PC-9 (cell line): ENCODE measurements at regions not wholly inside any gene's neighbourhood (a gene's known extent, or its start where the extent isn't known, plus 50 kb on each side); places are given as distances from the start of the nearest gene placed in this dataset.

Source experiments
- BruUV-seq: library from RNA; stranded (reverse); fragments of 400-500 nt; replicated peaks from 2 replicates; lab custom pipeline; 2021; lab: Mats Ljungman, UMichigan
- CTCF ChIA-PET: fragments of 300-600 bp; sonication (Branson Sonifier 250); formaldehyde crosslinking; loops from one replicate; lab custom pipeline; 2022; ENCODE audit warnings: antibody characterized with exemption; lab: Charles Lee
- POLR2A ChIA-PET: fragments of 300-600 bp; sonication (Branson Sonifier 250); formaldehyde crosslinking; loops from one replicate; lab custom pipeline; 2022; ENCODE audit warnings: antibody characterized with exemption; ENCODE audit not compliant: unreplicated experiment; lab: Charles Lee
- DNase-seq, 2 experiments: peaks; one replicate each; pipeline versions ENCODE4 v3.0.0 to v3.0.0-alpha.2; 2015 to 2022; ENCODE audit warnings: mixed read lengths in 1 of 2
- H2AFZ ChIP-seq: fragments of 200-600 bp; sonication (generic); 2 replicates; pipeline ENCODE4 v1.8.1; 2017; ENCODE audit warnings: antibody characterized with exemption
- H3F3A ChIP-seq: fragments of 200-600 bp; sonication (generic); 2 replicates; pipeline ENCODE4 v1.8.1; 2017; ENCODE audit warnings: antibody characterized with exemption, mild to moderate bottlenecking, low read depth; ENCODE audit not compliant: insufficient read depth
- H3K27ac ChIP-seq: fragments of 200-600 bp; sonication (generic); 2 replicates; pipeline ENCODE4 v1.6.1; 2016; ENCODE audit warnings: mixed run types
- H3K27me3 ChIP-seq: fragments of 200-600 bp; sonication (generic); 2 replicates; pipeline ENCODE4 v1.6.1; 2016; ENCODE audit warnings: low read depth, mixed run types; ENCODE audit not compliant: insufficient read depth
- H3K36me3 ChIP-seq: fragments of 200-600 bp; sonication (generic); 2 replicates; pipeline ENCODE4 v1.6.1; 2016; ENCODE audit warnings: low read depth, mixed run types
- H3K4me1 ChIP-seq: fragments of 200-600 bp; sonication (generic); replicated peaks from 2 replicates; pipeline ENCODE4 v1.6.1; 2016; ENCODE audit warnings: mixed run types; ENCODE audit not compliant: insufficient read depth
- H3K4me2 ChIP-seq: fragments of 200-600 bp; sonication (generic); 2 replicates; pipeline ENCODE4 v1.6.1; 2017; ENCODE audit warnings: mixed run types
- H3K4me3 ChIP-seq: fragments of 200-600 bp; sonication (generic); 2 replicates; pipeline ENCODE4 v1.6.1; 2016; ENCODE audit warnings: mixed run types
- H3K79me2 ChIP-seq: fragments of 200-600 bp; sonication (generic); 2 replicates; pipeline ENCODE4 v1.6.1; 2017; ENCODE audit warnings: low read depth, mixed run types
- H3K9me2 ChIP-seq: fragments of 200-600 bp; sonication (generic); 2 replicates; pipeline ENCODE4 v1.8.1; 2017; ENCODE audit warnings: mild to moderate bottlenecking; ENCODE audit not compliant: insufficient read depth
- H3K9me3 ChIP-seq: fragments of 200-600 bp; sonication (generic); 2 replicates; pipeline ENCODE4 v1.8.1; 2016; ENCODE audit warnings: low read depth; ENCODE audit not compliant: insufficient read depth
- H4K20me1 ChIP-seq: fragments of 200-600 bp; sonication (generic); 2 replicates; pipeline ENCODE4 v1.8.1; 2017; ENCODE audit not compliant: insufficient read depth
- CTCF ChIP-seq: fragments of 200-600 bp; sonication (generic); conservative IDR thresholded peaks from 2 replicates; pipeline ENCODE4 v1.6.1; 2017; ENCODE audit warnings: mixed run types, antibody characterized with exemption, mild to moderate bottlenecking, moderate library complexity
- EZH2 ChIP-seq: fragments of 200-600 bp; sonication (generic); IDR thresholded peaks from 2 replicates; pipeline ENCODE4 v1.8.0; 2017; ENCODE audit warnings: antibody characterized with exemption, low read depth
- intact Hi-C: fragments of 100-400 bp; cut with micrococcal nuclease; formaldehyde crosslinking; loops from one replicate; pipeline ENCODE4 v1.10.0; 2022; ENCODE audit not compliant: unreplicated experiment

- Histone ChIP-seq H3K4me1 (no peaks in the 10 kb centered on the region), H2AFZ (no peak overlapping the region), H3K36me3 (no peaks in the 10 kb centered on the region), H3K4me2 (no peak overlapping the region), H4K20me1 (no peaks in the 10 kb centered on the region), H3K27me3 (no peaks in the 10 kb centered on the region), H3K9me3 (no peaks in the 10 kb centered on the region), H3F3A (no peaks in the 10 kb centered on the region), H3K79me2 (no peaks in the 10 kb centered on the region), H3K9me2 (no peaks in the 10 kb centered on the region), H3K27ac (no peak overlapping the region), H3K4me3 (no peak overlapping the region)
- no TSS peak for BruUV-seq
- POLR2A ChIA-PET = no interaction called here
- intact Hi-C loops = no loop called here
- TF ChIP-seq EZH2 (no peak), CTCF (no peak)
- CTCF ChIA-PET = no interaction called here
- DNase-seq = no peak
Observed at GRCh38 chr3:101996832-101997231, 147.5 kb downstream of the NFKBIZ start.

GRCh38 chr3:101998256-101998926, 149.1 kb downstream of the NFKBIZ start:
- no peak overlapping the region for H3K27ac ChIP-seq
- no peaks in the 10 kb centered on the region for H3F3A ChIP-seq
- no peak overlapping the region for H3K4me3 ChIP-seq
- TF ChIP-seq EZH2 (no peak), CTCF (0 out of 2 replicates have a peak, but pooled peaks have one; percentile 24)
- no peaks in the 10 kb centered on the region for H3K4me1 ChIP-seq
- BruUV-seq = no TSS peak
- H3K27me3 ChIP-seq = no peaks in the 10 kb centered on the region
- ChIA-PET POLR2A (interaction anchor here (0.6 kb wide), 1 partner anchor 36 kb away, joined by 4 read pairs; no protein-coding TSS in a partner anchor), CTCF (no interaction called here)
- no peaks in the 10 kb centered on the region for H3K79me2 ChIP-seq
- no peaks in the 10 kb centered on the region for H3K36me3 ChIP-seq
- DNase-seq = no peak
- intact Hi-C loops = no loop called here
- H3K4me2 ChIP-seq = no peak overlapping the region
- no peaks in the 10 kb centered on the region for H3K9me2 ChIP-seq
- no peaks in the 10 kb centered on the region for H4K20me1 ChIP-seq
- no peak overlapping the region for H2AFZ ChIP-seq
- no peaks in the 10 kb centered on the region for H3K9me3 ChIP-seq

GRCh38 chr3:101999177-101999779, 150.0 kb downstream of the NFKBIZ start:
- ChIA-PET POLR2A (no interaction called here), CTCF (no interaction called here)
- Histone ChIP-seq H3K4me2 (no peak overlapping the region), H3K4me3 (no peak overlapping the region), H3K4me1 (no peaks in the 10 kb centered on the region), H3K9me3 (no peaks in the 10 kb centered on the region), H3K27me3 (no peaks in the 10 kb centered on the region), H3K36me3 (no peaks in the 10 kb centered on the region), H4K20me1 (no peaks in the 10 kb centered on the region), H2AFZ (no peak overlapping the region), H3K79me2 (no peaks in the 10 kb centered on the region), H3K9me2 (no peaks in the 10 kb centered on the region), H3K27ac (no peak overlapping the region), H3F3A (no peaks in the 10 kb centered on the region)
- BruUV-seq = no TSS peak
- intact Hi-C loops = no loop called here
- no peak for TF ChIP-seq CTCF
- no peak for DNase-seq
